Jurkat, Clone E6-1 (cell line): ENCODE measurements at regions not wholly inside any gene's neighbourhood (a gene's known extent, or its start where the extent isn't known, plus 50 kb on each side); places are given as distances from the start of the nearest gene placed in this dataset.

Experiments
- DNase-seq: peaks from one replicate; pipeline ENCODE4 v3.0.0-alpha.2; 2011; ENCODE audit warnings: low read depth, low spot score
- H3K4me3 ChIP-seq: 2 replicates; pipeline ENCODE4 v1.5.1; 2011; ENCODE audit warnings: mild to moderate bottlenecking, low read length, control low read depth, moderate library complexity

- DNase-seq: peak; percentile 79
These were observed 199.6 kb downstream of the HRH4 start for GRCh38 chr18:24659827-24660720.

GRCh38 chr18:24660956-24661355 lies 200.5 kb downstream of the HRH4 start:
- DNase-seq: no peak

More at GRCh38 chr18:24659827-24660720, 199.6 kb downstream of the HRH4 start:
- peak overlapping the region; percentile 38 for H3K4me3 ChIP-seq

GRCh38 chr18:24662412-24662821 lies 202.0 kb downstream of the HRH4 start:
- no peak overlapping the region for H3K4me3 ChIP-seq
- DNase-seq: no peak

More at GRCh38 chr18:24660956-24661355, 200.5 kb downstream of the HRH4 start:
- H3K4me3 ChIP-seq: no peak overlapping the region

- H3K4me3 ChIP-seq: no peak overlapping the region
- no peak for DNase-seq
These were observed 202.6 kb downstream of the HRH4 start for GRCh38 chr18:24663026-24663425.

- no peak for DNase-seq
These were observed 208.6 kb downstream of the HRH4 start for GRCh38 chr18:24669015-24669414.

GRCh38 chr18:24669502-24669901 lies 209.1 kb downstream of the HRH4 start:
- DNase-seq: no peak
- H3K4me3 ChIP-seq: no peak overlapping the region

More at GRCh38 chr18:24669015-24669414, 208.6 kb downstream of the HRH4 start:
- H3K4me3 ChIP-seq: no peak overlapping the region

- DNase-seq: no peak
- no peak overlapping the region for H3K4me3 ChIP-seq
These were observed 211.9 kb downstream of the HRH4 start for GRCh38 chr18:24672165-24672941.

- DNase-seq: no peak
- no peak overlapping the region for H3K4me3 ChIP-seq
These were observed 213.8 kb downstream of the HRH4 start for GRCh38 chr18:24674200-24674599.

- no peak for DNase-seq
- no peak overlapping the region for H3K4me3 ChIP-seq
These were observed 214.2 kb downstream of the HRH4 start for GRCh38 chr18:24674605-24675004.

GRCh38 chr18:24677011-24677410 lies 216.6 kb downstream of the HRH4 start:
- DNase-seq: no peak
- no peak overlapping the region for H3K4me3 ChIP-seq

GRCh38 chr18:24678107-24678506 lies 217.7 kb downstream of the HRH4 start:
- no peak overlapping the region for H3K4me3 ChIP-seq
- no peak for DNase-seq

- no peak overlapping the region for H3K4me3 ChIP-seq
- no peak for DNase-seq
These were observed 218.2 kb downstream of the HRH4 start for GRCh38 chr18:24678626-24679025.

- H3K4me3 ChIP-seq: no peak overlapping the region
- DNase-seq: no peak
These were observed 218.6 kb downstream of the HRH4 start for GRCh38 chr18:24679062-24679461.

- H3K4me3 ChIP-seq: no peak overlapping the region
These were observed 223.5 kb downstream of the HRH4 start for GRCh38 chr18:24683925-24684324.

GRCh38 chr18:24685254-24685959 lies 225.0 kb downstream of the HRH4 start:
- DNase-seq: no peak
- no peak overlapping the region for H3K4me3 ChIP-seq

More at GRCh38 chr18:24683925-24684324, 223.5 kb downstream of the HRH4 start:
- DNase-seq: no peak

GRCh38 chr18:24695168-24695567 lies 234.7 kb downstream of the HRH4 start:
- H3K4me3 ChIP-seq: no peak overlapping the region
- no peak for DNase-seq

GRCh38 chr18:24702001-24702515 lies 241.6 kb downstream of the HRH4 start:
- H3K4me3 ChIP-seq: no peak overlapping the region
- DNase-seq: no peak

- H3K4me3 ChIP-seq: no peak overlapping the region
- DNase-seq: no peak
These were observed 242.9 kb downstream of the HRH4 start for GRCh38 chr18:24703316-24703715.

- H3K4me3 ChIP-seq: no peak overlapping the region
- DNase-seq: no peak
These were observed 244.7 kb downstream of the HRH4 start for GRCh38 chr18:24704946-24705630.
